ENCODE measurements at regions not wholly inside any gene's neighbourhood (a gene's known extent, or its start where the extent isn't known, plus 50 kb on each side); places are given as distances from the start of the nearest gene placed in this dataset.

- H3K4me3 ChIP-seq (ENCODE audit: low read depth, low read length): no peak overlapping the region
- no peak for DNase-seq (ENCODE audit: low read depth)
- TF ChIP-seq, protein P1, sequence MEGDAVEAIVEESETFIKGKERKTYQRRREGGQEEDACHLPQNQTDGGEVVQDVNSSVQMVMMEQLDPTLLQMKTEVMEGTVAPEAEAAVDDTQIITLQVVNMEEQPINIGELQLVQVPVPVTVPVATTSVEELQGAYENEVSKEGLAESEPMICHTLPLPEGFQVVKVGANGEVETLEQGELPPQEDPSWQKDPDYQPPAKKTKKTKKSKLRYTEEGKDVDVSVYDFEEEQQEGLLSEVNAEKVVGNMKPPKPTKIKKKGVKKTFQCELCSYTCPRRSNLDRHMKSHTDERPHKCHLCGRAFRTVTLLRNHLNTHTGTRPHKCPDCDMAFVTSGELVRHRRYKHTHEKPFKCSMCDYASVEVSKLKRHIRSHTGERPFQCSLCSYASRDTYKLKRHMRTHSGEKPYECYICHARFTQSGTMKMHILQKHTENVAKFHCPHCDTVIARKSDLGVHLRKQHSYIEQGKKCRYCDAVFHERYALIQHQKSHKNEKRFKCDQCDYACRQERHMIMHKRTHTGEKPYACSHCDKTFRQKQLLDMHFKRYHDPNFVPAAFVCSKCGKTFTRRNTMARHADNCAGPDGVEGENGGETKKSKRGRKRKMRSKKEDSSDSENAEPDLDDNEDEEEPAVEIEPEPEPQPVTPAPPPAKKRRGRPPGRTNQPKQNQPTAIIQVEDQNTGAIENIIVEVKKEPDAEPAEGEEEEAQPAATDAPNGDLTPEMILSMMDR (IDR thresholded peaks at IDR 0.05; ENCODE audit: control insufficient read depth, extremely low read depth, insufficient read depth): no peak
Observed at GRCh38 chr11:120034176-120034875, 103.6 kb downstream of the TRIM29 start.

- TF ChIP-seq, protein P1 (IDR thresholded peaks at IDR 0.05; ENCODE audit: control insufficient read depth, extremely low read depth, insufficient read depth): no peak
- DNase-seq (ENCODE audit: low read depth): no peak
- no peak overlapping the region for H3K4me3 ChIP-seq (ENCODE audit: low read depth, low read length)
Observed at GRCh38 chr11:120032766-120033390, 105.0 kb downstream of the TRIM29 start.

DNA sequence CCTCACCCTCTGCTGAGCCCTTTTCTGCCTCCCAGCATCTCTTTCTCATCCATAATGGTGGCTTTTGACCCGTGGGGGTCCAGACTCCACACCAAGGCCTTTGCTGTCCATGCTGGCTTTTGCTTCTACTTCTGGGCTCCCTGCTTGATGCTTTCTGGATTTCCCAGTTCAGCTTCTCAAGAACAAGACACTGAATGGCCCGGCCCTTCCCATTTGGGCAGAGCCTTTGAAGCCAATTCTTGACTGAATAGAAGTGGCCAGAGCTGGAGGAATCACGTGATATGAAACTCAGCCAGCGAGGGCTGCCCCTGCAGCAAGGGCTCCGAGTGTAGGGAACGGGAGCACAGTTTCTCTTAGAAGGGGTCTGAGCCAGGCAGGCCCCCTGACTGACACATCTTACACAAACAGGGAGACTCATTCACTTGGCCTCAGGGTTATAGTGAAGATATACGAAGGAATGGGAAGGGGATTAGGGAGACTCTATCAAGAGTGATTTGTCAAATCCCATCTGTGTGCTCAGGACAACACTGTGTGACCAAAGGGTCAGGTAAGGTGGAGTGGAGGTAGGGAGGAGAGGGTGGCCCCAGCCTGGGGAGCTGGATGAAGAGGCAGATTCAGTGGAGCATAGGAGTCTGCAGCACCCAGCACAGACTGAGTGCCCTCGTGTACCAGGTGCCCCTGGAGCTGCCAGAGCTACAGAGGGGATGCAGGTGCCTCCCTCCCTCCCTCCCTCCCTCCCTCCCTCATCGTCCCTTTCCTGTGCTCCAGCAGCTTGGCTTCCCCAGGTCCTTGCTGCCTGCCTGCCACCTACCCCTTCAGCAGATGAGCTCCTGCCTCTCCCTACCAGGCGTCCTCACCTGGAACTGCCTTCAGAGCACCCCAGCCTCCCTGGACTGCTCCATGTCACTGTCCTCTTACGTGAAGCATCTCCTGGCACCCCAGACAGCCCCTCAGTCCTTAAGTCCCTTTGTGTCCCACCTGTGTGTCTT, 106.0 kb downstream of the TRIM29 start:
- TF ChIP-seq, protein P1 (IDR thresholded peaks at IDR 0.05; ENCODE audit: control insufficient read depth, extremely low read depth, insufficient read depth): no peak
- no peak for DNase-seq (ENCODE audit: low read depth)
- no peak overlapping the region for H3K4me3 ChIP-seq (ENCODE audit: low read depth, low read length)

DNA sequence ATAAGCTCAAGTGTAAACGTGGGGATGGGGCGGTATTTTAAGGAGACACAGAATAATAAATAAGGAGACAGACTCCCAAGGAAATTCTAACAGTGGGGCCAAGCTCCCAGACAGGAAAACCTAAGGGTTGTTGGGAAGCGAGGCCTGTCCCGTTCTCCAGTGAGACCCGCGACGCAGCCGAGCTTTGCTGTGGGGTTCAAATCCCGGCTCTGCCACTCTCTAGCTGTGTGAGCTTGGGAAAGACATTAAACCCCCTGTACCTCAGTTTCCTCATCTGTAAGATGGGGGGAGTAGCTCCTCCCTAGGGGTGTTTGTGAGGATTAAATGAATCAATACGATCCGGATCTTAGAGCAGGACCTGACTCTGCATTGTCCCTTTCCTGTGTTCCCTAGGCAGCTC, 106.8 kb downstream of the TRIM29 start:
- H3K4me3 ChIP-seq (ENCODE audit: low read depth, low read length): no peak overlapping the region
- TF ChIP-seq, protein P1 (IDR thresholded peaks at IDR 0.05; ENCODE audit: control insufficient read depth, extremely low read depth, insufficient read depth): no peak
- DNase-seq (ENCODE audit: low read depth): no peak

DNA sequence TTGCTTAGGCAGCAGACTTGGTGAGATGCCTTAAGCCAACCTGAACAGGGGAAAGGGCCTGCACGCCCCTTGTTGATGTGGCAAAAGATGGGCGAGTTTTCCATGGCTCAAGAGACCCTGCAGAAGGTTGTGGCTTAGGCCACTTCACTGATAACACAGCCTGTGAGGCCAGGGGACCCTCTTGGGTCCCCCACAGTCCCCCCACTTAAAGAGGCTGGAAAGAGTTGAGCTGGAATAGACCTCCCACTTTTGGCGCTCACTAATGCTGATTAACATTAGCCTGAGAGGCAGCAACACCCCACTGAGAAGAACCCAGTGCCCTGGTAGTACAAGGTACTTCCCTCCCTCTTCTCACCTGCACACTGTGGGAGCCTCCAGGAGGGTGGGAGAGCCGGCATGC, 107.5 kb downstream of the TRIM29 start:
- no peak overlapping the region for H3K4me3 ChIP-seq (ENCODE audit: low read depth, low read length)
- no peak for DNase-seq (ENCODE audit: low read depth)
- TF ChIP-seq, protein P1 (IDR thresholded peaks at IDR 0.05; ENCODE audit: control insufficient read depth, extremely low read depth, insufficient read depth): no peak

DNA sequence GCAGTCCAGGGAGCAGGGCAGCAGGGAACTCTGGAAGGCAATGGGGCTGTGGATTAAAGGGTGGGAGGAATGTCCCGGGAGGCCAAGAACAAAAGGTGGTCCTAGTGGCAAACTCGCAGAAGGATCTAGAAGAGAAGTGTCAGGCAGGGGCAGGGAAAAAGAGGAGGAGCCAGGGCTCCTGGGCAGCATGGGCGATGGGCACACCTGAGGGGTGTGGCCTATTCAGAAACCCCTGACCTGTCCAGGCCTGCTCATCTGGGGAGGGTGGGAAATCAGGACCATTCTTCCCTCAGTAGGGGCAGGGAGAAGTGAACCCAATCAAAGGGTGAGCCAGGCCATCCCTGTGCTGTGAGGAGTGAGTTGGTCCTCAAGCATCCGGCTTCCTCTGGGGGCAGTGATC, 108.6 kb downstream of the TRIM29 start:
- TF ChIP-seq, protein P1 (IDR thresholded peaks at IDR 0.05; ENCODE audit: control insufficient read depth, extremely low read depth, insufficient read depth): no peak
- no peak for DNase-seq (ENCODE audit: low read depth)
- H3K4me3 ChIP-seq (ENCODE audit: low read depth, low read length): no peak overlapping the region
